ENCODE measurements at regions not wholly inside any gene's neighbourhood (a gene's known extent, or its start where the extent isn't known, plus 50 kb on each side); places are given as distances from the start of the nearest gene placed in this dataset.
"Not testable (repeated sequence)": the region's sequence is repeated elsewhere in the genome, so short reads cannot be mapped to it uniquely, and the experiment has no call there.

DNA sequence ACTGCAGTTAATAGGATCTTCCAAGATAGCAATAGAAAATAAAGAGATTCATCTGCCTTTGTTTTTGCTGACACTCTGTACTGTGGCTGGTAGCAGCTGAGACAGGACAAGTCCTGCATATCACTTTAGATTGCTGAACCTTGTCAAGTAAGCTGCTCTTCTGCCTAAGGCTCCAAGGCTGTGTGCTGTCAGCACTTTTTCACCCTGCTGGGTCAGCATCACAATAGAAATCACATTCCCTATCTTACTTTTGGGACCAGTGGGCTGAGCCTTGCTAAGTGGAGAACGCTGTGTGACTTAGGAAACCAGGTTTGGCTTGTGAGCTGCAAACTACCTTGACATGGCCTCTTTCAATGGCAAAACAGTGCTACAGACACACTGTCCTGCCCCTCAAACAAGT lies 263.9 kb downstream of the FRK start:
- DNase-seq: no peak

DNA sequence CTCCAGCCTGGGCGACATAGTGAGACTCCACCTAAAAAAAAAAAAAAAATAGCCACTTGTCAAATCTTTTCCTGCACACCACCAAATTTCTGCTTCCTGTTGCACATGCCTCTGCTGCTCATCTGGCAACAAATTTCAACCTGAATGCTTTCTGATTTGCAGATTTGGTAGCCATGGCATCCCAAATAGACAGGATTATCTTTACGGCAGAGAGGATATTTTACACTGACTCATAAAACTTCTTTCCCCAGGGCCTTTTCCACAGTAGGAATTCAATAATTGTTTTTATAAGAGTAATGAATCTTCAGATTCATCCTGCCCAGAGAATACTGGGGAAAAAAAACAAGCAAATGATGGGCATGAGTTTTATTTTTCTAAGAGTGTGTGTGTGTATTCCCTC lies 264.6 kb downstream of the FRK start:
- no peak for DNase-seq

DNA sequence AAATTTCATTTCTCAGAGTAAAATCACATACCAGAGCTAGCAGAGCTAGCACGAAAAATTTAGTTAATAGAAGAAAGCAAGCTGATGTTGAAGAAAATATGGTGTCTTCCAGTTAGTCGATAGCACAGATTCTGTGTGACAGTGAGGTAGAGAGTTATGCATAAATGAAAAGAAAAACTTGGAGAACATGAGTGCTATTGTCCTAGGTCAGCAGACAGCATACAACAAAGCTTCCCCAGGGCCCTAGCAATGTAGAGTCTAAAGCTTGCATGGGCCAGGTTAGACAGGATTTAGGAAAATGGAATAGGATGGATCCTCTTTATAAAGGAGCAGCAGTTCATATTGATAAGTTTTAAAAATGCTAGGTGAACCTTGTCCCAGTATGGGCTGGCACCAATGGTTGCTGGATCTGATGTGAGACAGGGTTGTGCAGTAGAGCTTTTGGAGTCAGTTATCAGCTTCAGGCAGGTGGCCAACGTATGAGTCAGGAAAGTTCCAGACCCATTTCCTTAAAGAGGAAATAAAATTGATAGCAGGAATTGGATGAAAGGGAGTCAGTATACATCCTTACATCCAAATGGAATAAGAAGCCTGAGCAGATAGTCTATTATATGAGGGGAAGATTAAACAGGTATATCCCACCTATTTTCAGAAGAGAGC lies 277.2 kb downstream of the FRK start:
- no peak for DNase-seq

GRCh38 chr6:115782612-115783011 lies 278.1 kb downstream of the FRK start:
- DNase-seq: no peak

DNA sequence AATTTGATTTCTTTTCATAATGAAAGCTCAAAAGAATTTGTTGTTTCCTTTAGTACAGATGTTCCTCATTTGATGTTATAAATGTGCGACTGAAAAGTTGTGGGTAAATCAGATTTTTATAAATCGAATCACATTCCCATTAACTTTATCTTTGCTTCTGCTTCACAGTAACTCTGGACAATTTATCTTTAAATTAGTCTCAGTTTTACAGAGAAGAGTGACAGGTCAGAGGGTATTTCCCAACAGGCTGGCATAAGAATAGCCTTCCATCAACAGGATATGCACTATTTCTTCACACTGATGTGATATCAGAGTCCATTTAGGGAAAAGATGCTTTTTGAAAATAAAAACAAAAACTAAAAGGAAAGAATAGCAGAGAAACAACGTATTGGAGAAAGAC lies 286.9 kb downstream of the FRK start:
- no peak for DNase-seq

GRCh38 chr6:115770851-115771250 lies 289.8 kb downstream of the FRK start:
- DNase-seq: no peak

GRCh38 chr6:115768500-115768899 lies 292.2 kb downstream of the FRK start:
- no peak for DNase-seq

- DNase-seq: no peak
Observed at GRCh38 chr6:115767931-115768330, 292.8 kb downstream of the FRK start.

DNA sequence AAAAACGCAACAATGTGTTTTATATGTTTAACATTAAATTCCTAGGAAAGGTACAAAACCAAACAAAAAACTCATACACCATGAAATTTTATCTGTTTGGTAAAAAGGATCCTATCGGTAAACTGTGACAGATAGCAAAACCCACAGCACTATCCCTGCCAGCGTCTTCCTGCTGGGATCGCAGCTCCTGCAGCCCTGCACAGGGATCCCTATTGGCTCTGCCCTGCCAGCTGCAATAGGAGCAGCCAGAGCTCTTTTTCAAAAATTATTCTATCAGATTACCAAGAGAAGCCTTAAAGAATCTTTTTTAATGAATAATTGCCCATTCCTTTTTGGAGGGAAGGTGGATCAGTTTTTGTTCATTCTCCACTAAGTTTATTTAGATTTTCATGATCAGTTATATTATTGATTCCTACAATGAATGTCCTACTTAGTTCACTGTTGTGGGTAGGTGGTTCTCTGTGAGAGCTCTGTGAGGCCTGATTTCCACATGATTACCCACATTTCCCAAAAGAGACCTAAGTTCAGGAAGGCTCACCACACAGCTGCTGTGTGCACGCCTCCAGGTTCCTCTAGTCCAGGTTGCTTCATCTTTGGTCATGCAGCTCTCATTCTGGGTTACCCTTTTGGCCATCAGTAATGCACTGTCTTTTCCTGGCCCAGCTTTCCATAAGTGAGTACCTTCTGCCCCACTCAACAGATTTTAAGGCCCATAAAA lies 293.8 kb downstream of the FRK start:
- DNase-seq: no peak

DNA sequence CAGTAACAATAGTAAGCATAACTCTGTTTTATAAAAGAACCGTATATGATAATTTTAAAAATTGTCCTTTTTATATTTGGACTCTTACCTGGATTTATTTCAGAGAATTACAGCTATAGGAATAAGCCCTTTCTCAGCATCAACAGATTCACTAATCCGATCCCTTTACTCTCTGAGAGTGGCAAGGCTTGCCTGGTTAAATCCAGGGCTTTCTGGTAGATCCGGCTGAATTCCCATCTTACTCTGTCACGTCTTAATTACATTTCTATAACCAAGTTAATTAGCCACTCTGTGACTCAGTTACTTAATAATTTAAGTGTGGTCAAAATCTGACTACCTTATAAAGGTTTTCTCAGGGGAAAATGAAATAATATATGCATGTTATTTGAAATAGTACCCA lies 294.7 kb downstream of the FRK start:
- DNase-seq: no peak

DNA sequence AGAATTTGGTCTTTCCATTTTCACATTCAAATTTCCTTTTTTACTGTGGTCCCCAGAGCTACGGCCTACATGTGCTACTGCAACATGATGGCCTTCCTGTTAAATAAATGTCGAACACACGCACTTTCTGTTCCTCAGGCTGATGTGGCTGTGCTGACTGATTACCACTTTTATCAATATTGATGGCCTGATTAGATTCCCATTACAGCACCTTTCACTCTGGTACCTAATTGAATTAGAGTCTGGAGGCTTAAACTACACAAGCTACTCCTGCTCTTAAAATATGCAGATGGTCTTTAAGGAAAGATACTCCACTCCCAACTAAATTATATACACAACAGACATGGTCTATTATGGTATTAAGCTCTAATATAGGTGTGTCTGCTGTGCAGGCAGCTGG lies 301.6 kb downstream of the FRK start:
- DNase-seq: no peak

GRCh38 chr6:115753446-115753845 lies 307.2 kb downstream of the FRK start:
- DNase-seq: no peak

GRCh38 chr6:115750946-115751345 lies 309.7 kb downstream of the FRK start:
- DNase-seq: no peak

DNA sequence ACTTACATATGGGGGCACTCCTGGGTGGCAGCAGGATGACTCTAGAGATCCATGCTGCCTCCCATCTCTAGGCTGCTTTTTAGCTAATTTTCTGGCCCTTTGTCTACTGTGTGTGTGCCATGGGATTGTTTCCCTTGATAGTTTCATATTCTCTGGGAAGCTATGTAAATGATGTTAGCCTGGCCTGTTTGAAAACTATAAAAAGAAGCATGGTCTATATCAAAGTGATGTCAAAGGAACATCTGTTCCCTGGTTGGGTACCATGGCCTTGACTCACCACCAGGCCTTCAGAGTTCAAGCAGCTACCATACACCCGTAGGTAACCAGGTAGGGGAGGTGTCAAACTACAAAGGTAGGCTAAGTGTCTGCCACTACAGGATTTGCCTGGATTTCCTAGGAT lies 310.4 kb downstream of the FRK start:
- DNase-seq: no peak

DNA sequence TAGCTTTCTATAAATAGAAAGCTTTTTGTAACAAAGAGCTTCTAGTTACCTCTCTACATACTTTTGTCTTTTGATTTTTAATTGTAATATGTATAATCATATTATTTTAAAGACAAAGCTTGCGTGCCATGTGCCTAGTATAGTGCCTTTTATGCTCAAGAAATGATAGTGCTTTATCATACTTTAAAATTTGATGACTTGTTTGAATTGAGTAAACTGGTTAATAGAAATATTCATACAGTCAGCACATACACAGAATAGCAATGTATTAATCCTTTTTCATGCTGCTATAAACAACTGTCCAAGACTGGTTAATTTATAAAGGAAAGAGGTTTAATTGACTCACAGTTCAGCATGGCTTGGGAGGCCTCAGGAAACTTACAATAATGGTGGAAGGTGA lies 313.0 kb downstream of the FRK start:
- no peak for DNase-seq

DNA sequence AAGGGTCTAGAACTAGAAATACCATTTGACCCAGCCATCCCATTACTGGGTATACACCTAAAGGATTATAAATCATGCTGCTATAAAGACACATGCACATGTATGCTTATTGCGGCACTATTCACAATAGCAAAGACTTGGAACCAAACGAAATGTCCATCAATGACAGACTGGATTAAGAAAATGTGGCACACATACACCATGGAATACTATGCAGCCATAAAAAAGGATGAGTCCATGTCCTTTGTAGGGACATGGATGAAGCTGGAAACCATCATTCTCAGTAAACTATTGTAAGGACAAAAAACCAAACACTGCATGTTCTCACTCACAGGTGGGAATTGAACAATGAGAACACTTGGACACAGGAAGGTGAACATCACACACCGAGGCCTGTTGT lies 314.1 kb downstream of the FRK start:
- not testable (repeated sequence) for DNase-seq

GRCh38 chr6:115740907-115741306 lies 319.8 kb downstream of the FRK start:
- DNase-seq: no peak

- DNase-seq: no peak
Observed at GRCh38 chr6:115735610-115736009, 325.1 kb downstream of the FRK start.

- no peak for DNase-seq
Observed at GRCh38 chr6:115733426-115733825, 327.3 kb downstream of the FRK start.

DNA sequence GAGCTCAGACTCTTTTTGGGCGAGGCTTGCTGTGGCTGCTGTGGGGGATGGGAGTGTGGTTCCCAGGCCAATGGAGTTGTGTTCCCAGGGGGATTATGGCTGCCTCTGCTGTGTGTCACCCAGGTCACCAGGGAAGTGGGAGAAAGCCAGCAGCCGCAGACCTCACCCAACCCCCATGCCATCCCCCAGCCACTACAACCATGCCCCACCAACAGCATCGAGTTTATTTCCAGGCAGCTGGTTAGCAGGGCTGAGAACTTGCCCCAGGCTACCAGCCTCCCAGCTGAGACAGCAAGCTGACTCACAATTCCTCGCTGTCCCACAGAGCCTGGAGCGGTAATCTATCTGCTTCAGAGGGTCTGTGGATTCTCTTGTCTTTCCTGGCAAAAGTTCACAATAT lies 331.7 kb downstream of the FRK start:
- DNase-seq: no peak

- DNase-seq: no peak
Observed at GRCh38 chr6:115728171-115728570, 332.5 kb downstream of the FRK start.

- DNase-seq: no peak
Observed at GRCh38 chr6:115721564-115721963, 339.1 kb downstream of the FRK start.

DNA sequence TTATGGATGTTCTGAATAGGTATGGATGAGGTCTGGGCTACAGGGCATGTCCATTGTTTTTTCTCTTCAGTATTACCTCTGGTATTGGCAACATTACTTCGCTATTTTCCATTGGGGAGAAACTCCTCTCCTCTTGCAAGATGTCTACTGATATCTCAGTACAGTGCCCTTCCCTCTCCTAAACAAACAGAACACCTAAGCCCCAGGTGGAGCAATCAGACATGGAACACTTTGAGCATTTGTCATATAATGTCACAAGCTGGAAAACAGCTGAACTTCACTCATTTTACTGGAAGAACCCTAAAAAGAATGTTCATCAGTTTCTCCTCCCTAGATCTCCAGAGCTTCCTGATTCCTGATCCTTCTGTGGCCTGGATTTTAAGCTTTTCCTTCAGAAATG lies 339.8 kb downstream of the FRK start:
- DNase-seq: no peak

DNA sequence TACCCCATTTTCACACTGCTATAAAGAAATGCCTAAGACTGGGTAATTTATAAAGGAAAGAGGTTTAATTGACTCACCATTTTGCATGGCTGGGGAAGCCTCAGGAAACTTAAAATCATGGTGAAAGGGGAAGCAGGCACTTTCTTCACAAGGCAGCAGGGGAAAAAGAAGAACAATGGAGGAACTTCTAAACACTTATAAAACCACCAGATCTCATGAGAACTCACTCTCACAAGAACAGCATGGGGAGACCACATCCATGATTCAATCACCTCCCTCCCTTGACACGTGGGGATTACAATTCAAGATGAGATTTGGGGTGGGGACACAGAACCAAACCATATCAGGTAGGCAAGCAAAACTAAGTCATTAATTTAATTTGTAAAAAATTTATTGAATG lies 343.2 kb downstream of the FRK start:
- DNase-seq: no peak

GRCh38 chr6:115717062-115717461 lies 343.6 kb downstream of the FRK start:
- DNase-seq: no peak

Data from inflammatory macrophage treated with lipopolysaccharide for 1 hour (primary cell).